GM19397 (cell line): ENCODE measurements at regions not wholly inside any gene's neighbourhood (a gene's known extent, or its start where the extent isn't known, plus 50 kb on each side); places are given as distances from the start of the nearest gene placed in this dataset.
A peak's percentile ranks its signal among the peaks of the same experiment; 100 is the strongest.

Source experiments
- ATAC-seq: cut with Tn5 transposase; IDR thresholded peaks from one replicate; pipeline ENCODE4 v1.9.1; 2021; ENCODE audit warnings: mild to moderate bottlenecking, moderate library complexity; ENCODE audit not compliant: unreplicated experiment

GRCh38 chr4:121526509-121526908 is 145.7 kb upstream of the QRFPR start:
- no peak for ATAC-seq

DNA sequence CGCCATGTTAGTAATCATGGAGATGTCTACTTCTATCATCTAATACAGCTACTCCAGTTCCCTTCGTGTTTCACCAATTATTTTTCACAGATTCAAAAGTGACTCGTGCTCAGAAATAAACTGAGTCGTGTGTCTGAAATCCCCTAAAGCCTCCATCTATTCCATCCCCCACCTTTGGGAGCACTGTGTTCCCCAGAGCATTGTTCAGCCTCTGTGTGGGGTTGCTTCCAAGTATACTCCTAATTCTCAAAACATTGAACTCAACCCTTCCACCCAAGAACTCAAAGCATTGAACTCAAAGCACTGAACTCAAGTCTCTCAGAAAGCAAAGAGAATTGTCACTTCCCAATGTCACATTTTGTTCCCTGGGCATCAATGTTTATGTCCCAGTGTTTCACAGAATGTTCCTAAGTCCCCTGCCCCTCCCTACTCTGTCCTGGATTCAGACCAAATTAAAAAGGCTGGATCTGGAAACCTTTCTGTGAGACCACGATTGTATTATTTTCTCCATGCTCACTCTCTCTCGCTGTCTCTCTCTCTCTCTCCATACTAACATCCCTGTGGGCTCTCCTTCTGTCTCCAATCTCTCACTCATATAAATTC is 138.5 kb upstream of the QRFPR start:
- ATAC-seq = no peak

DNA sequence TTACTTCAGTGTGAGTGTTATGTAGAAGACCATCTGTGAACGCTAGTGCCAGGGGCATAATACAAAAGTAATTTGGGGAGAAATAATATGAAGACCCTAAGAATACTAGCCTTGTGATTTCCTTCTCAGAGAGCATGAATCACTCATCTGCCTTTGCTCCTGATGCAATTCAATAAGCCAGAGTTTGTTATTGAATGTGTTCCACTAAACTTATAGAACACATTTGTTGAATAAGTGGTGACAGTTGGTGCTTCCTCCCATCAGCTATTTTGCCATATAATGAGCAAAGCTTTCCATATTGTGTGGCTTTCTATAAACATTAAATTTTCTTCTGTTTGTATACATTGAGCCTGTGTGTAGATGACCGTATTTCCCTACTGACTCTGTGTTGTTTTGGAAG is 136.4 kb upstream of the QRFPR start:
- no peak for ATAC-seq

DNA sequence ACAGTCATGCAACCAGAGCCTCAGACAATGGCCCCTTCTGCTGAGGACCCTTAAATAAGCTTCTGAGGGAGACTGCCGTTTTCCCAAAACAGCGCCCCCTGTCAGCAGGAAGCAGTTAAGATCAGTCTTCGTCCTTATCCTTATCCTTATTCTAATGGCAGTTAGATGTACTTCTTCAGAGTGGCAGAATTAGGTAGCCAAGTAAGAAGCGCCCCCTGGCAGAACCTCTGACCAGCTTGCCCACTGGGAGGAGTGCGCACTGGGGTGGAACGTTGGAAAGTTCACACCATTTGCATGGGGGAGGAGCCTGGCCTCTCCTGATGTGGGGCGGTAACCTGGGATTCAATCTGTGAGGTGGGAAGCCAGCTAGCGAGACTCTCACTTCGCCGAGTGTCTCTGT is 133.6 kb upstream of the QRFPR start:
- no peak for ATAC-seq

DNA sequence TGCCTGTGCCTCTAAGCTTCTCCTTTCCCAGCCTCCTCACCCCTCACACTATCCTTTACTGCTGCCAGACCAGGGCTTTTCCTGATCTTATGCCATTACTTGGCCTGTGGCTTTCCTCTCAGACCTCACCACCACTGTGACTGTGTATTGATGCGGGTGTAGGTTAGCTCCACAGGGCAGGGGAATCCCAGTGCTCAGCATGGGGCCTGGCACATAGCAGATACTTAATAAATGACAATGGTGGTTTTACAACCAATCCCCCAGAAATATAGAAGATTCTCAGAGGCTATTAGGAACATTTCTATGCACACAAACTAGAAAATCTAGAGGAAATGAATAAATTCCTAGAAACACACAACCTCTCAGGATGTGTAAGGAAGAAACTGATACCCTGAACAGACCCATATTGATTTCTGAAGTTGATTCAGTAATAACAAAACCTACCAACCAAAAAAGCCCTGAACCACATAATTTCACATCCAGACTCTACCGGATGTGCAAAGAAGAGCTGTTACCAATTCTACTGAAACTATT is 129.6 kb upstream of the QRFPR start:
- ATAC-seq = no peak

DNA sequence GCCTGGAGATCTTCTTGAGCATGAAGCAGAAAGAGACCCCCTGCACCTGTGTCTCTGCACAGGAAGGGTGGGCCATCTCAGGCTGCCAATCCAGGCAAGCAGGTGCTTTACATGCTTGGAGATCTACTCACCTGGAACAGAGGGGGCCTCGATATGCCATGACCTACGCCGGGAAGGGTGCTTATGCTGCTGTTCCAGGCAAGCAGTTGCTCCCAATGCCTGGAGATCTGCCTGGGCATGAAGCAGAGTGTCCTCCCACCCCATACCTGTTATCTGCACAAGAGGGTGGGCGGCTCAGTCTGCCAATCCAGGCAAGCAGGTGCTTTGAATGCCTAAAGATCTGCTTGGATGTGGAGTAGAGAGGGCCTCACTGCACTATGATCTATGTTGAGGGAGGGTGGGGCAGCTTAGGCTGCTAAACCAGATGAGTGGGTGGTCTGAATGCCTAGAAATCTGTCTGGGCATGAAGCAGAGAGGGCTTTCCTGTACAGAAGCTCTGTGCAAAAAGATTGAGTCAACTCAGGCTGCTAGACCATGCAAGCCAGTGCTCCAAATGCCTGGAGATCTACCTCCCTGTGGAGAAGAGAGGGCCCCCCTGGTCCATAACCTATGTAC is 104.5 kb upstream of the QRFPR start:
- ATAC-seq = no peak

- ATAC-seq = peak; percentile 85
Measured at GRCh38 chr4:121484633-121485032, 103.8 kb upstream of the QRFPR start.

DNA sequence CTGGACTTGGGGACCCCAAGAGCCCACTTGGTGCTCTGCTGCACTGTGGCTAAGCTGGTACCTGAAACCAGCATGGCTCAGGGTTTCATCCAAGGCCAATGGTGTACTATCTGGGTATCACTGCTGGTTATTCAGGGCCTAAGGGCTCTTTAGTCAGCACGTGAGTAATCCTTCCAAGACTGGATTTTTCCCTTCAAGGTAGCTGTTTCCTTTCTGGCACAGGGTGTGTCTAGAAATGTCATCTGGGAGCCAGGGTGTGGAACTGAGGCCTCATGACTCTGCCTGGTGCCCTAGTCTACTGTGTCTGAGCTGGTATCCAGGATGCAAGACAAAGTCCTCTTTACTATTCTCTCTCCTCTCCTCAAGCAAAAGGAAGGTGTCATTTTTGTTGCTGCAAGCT is 99.0 kb upstream of the QRFPR start:
- ATAC-seq = no peak

GRCh38 chr4:121477480-121477879 is 96.7 kb upstream of the QRFPR start:
- no peak for ATAC-seq

- no peak for ATAC-seq
Measured at GRCh38 chr4:121477079-121477478, 96.3 kb upstream of the QRFPR start.

DNA sequence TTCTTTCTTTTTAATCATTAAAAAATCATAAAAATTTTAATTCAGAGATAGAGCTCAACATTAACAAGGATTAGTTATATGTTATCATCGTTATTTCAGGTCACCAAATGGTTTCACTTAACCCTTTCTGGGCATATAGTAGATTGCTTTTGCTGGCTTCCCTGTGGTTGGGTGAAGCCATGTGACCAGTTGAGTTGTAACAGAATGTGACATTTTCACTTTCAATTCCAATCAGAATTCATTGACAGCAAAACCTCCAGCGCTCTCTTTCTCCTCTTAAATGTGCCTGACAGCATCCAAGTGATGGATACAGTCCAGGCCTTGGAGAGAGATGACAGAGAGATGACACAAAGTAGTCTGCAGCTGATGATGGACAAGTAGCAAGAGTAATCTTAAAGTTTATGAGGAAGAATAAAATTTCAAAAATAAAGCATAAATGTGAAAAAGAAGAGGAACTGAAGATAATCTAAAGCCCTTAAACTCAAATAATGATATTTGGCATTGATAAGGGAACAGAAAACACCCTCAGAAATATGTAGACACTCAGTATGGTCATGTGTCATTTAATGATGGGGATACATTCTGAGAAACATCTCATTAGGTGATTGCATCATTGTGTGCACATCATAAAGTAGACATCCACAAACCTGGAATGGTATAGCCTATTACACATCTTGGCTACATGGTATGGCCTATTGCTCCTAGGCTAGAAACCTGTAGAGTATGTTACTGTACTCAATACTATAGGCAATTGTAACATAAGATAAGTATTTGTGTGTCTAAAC is 92.3 kb upstream of the QRFPR start:
- no peak for ATAC-seq

DNA sequence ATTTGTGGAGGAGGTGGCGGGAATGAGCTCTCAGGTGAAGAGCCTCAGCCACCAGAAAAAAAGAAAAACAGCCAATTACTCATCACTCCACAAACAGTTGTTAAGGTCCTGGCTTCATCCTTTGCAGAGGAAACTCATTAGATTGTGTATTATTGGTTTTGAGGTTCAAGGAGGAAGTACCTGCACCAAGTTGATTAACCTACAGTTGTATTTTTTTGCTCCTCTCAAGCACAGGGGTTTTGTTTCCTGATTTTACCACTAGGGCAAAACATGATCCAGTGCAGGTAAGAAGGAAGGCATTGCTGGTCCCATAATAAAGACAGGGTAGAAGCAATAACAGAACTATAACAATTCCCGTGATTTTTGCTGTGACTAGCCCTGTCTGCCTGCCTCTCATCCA is 84.0 kb upstream of the QRFPR start:
- ATAC-seq = no peak

DNA sequence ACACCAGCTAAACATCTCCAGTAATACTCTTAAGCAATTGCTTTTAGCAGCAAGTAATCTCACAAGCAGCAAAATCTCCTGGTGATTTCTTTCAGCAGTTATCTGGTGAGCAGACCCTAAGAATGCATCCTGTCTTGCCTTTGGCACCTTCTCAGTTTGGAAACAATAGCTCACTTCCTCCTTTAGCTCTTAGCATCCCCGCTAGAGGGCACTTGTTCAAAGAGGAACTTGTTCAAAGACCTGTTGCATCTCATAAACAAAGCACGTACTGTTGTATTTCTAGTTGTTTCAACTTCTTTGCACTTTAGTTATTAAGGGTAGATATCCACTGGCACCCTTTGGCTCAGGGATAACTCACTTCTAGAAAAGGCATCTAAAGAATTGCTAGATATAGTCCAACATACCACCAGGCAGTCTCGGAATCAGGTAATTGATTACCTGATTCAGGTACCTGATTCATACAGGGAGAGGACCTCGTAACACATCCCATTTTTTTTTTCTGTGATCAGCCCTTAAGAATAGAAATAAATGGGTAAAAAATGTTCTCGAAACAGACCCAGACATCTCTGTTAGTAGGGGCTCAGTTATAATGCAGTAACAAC is 81.9 kb upstream of the QRFPR start:
- peak; percentile 88 for ATAC-seq

DNA sequence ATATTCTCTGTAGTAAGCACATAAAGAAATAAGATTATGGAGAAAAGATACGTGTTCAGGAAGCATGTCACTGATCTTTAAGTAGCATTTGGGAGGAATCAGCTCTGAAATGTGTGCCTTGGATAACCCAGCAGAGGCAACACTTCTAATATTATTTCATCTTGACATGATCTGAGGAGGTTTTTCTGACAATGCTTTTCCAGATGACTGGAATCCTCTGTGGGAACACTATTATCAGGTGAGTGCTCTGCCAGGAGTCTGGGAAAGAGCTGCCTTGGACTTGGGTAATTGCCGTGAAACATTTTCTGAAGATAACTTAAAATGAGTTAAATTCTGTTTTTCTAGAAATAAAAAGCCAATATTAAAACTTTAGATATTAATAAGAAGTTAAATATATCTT is 78.2 kb upstream of the QRFPR start:
- ATAC-seq = no peak

- no peak for ATAC-seq
Measured at GRCh38 chr4:121457278-121457875, 76.6 kb upstream of the QRFPR start.

DNA sequence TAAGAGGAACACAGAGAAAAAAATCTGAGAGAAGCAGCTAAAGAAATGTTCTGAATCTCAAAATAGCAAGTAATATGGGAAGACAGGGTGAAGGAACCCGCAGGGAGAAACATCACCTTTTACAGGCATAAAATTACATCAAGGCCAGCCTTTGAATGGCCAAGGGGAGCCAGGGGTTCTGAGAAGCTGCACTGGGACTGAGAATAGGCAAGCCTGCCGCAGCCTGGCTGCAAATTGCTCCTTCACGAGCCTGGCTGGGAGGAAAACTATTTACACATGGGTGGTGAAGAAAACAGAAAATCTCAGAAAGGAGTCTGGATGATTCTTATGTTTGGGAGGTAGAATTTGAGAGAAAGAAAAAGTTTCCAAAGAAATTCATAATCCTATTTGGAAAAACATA is 74.5 kb upstream of the QRFPR start:
- ATAC-seq = no peak

DNA sequence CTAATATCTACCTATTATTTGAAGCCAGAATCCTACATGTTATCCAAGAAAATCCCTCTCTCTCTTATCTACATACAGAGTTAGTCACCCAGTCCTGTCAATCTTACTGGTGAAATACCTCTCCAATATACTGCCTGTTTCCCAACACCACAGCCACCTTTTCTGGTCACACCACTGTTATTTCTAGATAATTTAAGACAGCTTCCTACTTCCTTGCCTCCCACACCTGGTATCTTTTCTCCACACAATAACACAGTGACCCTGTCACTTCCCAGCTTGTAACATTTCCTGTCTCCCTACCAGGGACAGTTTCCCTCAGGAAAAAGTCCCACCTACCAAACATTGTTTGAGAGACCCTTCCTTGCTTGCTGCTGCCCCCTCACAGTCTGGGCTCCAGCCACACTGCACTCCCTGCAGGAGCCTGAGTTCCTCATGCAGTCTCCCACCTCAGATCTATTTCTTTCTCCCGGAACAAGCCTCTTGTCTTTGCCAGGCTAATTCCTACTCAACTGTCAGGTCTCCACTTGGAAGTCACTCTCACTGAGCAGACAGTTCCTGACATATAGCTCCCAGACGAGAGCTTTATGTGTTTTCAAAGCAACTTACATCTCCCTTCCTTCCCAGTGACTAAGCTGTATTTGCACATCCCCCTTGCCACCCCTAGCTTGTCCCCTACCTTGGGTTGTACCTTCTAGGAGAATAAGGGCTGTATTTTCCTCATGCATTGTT is 73.6 kb upstream of the QRFPR start:
- ATAC-seq = no peak

DNA sequence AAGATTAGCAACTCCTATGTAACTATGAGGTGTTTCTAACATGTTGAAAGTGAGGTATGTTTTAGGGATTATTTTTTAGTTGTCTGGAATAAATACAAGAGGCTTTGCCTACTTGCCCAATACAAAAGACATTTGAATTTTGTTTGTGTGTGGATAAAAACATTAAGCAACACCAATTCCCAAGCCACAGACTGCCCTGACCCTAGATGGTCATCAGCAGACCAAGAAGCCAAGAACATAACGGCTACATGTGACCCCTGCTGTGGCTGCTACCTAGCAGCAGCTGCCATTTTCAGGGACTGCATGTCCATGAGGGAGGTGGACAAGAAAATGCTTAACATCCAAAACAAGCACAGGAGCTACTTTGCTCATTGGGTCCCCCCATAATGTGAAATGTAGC is 70.5 kb upstream of the QRFPR start:
- no peak for ATAC-seq

GRCh38 chr4:121449416-121449815 is 68.6 kb upstream of the QRFPR start:
- ATAC-seq = no peak

GRCh38 chr4:121448231-121448630 is 67.4 kb upstream of the QRFPR start:
- no peak for ATAC-seq

- no peak for ATAC-seq
Measured at GRCh38 chr4:121439669-121440068, 58.9 kb upstream of the QRFPR start.
